ENCODE measurements at regions not wholly inside any gene's neighbourhood (a gene's known extent, or its start where the extent isn't known, plus 50 kb on each side); places are given as distances from the start of the nearest gene placed in this dataset.

DNA sequence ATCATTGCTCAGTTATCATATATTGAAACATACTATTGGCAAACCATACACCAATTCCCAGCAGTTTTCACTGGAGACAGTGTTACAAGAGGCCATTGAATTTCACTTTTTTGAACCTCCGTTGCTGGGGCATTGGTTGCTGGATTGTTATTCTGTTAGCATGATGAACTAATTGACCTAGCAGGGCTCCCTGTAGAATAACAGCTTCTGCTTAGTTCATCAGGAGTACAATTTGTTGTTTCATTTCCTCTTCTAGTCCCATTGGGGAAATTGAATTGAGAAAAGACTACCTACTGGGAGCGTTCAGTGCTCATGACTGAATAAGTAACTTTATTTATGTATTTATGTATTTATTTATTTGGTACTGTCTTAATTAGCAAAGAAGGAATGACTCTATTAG lies 151.6 kb downstream of the SLIT2 start:
- TF ChIP-seq, protein P1, sequence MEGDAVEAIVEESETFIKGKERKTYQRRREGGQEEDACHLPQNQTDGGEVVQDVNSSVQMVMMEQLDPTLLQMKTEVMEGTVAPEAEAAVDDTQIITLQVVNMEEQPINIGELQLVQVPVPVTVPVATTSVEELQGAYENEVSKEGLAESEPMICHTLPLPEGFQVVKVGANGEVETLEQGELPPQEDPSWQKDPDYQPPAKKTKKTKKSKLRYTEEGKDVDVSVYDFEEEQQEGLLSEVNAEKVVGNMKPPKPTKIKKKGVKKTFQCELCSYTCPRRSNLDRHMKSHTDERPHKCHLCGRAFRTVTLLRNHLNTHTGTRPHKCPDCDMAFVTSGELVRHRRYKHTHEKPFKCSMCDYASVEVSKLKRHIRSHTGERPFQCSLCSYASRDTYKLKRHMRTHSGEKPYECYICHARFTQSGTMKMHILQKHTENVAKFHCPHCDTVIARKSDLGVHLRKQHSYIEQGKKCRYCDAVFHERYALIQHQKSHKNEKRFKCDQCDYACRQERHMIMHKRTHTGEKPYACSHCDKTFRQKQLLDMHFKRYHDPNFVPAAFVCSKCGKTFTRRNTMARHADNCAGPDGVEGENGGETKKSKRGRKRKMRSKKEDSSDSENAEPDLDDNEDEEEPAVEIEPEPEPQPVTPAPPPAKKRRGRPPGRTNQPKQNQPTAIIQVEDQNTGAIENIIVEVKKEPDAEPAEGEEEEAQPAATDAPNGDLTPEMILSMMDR (IDR thresholded peaks at IDR 0.05) = no peak
- no peak for TF ChIP-seq EP300 (IDR thresholded peaks at IDR 0.05)
